Left lung (tissue), 4 donors: ENCODE measurements at regions not wholly inside any gene's neighbourhood (a gene's known extent, or its start where the extent isn't known, plus 50 kb on each side); places are given as distances from the start of the nearest gene placed in this dataset.

ENCODE experiments used
- ATAC-seq: fragments of 200-7000 bp; cut with Tn5 transposase; one replicate; pipeline ENCODE4 v1.9.1; 2020; ENCODE audit warnings: moderate library complexity
- DNase-seq, 4 donors: peaks; one replicate each; pipeline ENCODE4 v3.0.0-alpha.2; 2013 to 2020
- H3K27ac ChIP-seq, 2 donors: fragments of 200-600 bp; sonication (generic) in 1 of 2; one replicate each; pipeline versions ENCODE4 v1.5.0 to v1.8.0; 2020 to 2021
- H3K27me3 ChIP-seq, 2 donors: fragments of 200-600 bp; sonication (generic) in 1 of 2; one replicate each; pipeline versions ENCODE4 v1.5.0 to v1.8.0; 2020 to 2021
- H3K36me3 ChIP-seq, 2 donors: fragments of 200-600 bp; sonication (generic) in 1 of 2; one replicate each; pipeline versions ENCODE4 v1.5.0 to v1.8.0; 2020 to 2021
- H3K4me1 ChIP-seq, 2 donors: fragments of 200-600 bp; one replicate each; pipeline ENCODE4 v1.8.0; 2021
- H3K4me3 ChIP-seq, 2 donors: fragments of 200-600 bp; sonication (generic) in 1 of 2; one replicate each; pipeline versions ENCODE4 v1.5.0 to v1.8.0; 2020 to 2021; ENCODE audit warnings: mild to moderate bottlenecking in 1 of 2
- H3K9me3 ChIP-seq, 2 donors: fragments of 200-600 bp; sonication (generic) in 1 of 2; one replicate each; pipeline versions ENCODE4 v1.5.0 to v1.8.0; 2020 to 2021
- CTCF ChIP-seq, 2 donors: fragments of 200-600 bp; sonication (generic) in 1 of 2; IDR thresholded peaks; one replicate each; pipeline versions ENCODE4 v1.5.0 to v1.8.0; 2021; ENCODE audit warnings: antibody characterized with exemption in 2 of 2
- intact Hi-C, 2 donors: fragments of 100-400 bp; cut with DNase I; formaldehyde crosslinking; loops; one replicate each; pipeline versions ENCODE4 v1.11.2 to v1.14.2; 2022
- donor health status: DM: no; HTN: yes; CAD: no.
- donor health status: DM: no; HTN: no; CAD: no.

- no peaks in the 10 kb centered on the region for H3K4me1 ChIP-seq
- intact Hi-C loops: no loop called here
- no peak overlapping the region for H3K4me3 ChIP-seq
- peaks cover 17 to 61% of the 10 kb centered on the region in 2 donors for H3K27me3 ChIP-seq
- no peak overlapping the region for H3K27ac ChIP-seq
- TF ChIP-seq CTCF (IDR thresholded peaks at IDR 0.05): no peak
- no peaks in the 10 kb centered on the region for H3K9me3 ChIP-seq
- DNase-seq (no peak), ATAC-seq (no peak)
- H3K36me3 ChIP-seq: no peaks in the 10 kb centered on the region
Measured at GRCh38 chr21:32954353-32954752, 71.4 kb upstream of the OLIG2 start.

GRCh38 chr21:32955311-32956060 lies 70.2 kb upstream of the OLIG2 start:
- intact Hi-C loops: no loop called here
- Histone ChIP-seq H3K4me1 (no peaks in the 10 kb centered on the region), H3K27me3 (peaks cover 17 to 72% of the 10 kb centered on the region in 2 donors)

GRCh38 chr21:32956061-32956656 lies 69.6 kb upstream of the OLIG2 start:
- Histone ChIP-seq H3K27me3 (peaks cover 17 to 76% of the 10 kb centered on the region in 2 donors), H3K36me3 (no peaks in the 10 kb centered on the region), H3K4me3 (no peak overlapping the region), H3K27ac (no peak overlapping the region), H3K4me1 (no peaks in the 10 kb centered on the region), H3K9me3 (no peaks in the 10 kb centered on the region)
- DNase-seq: no peak
- no peak for ATAC-seq
- intact Hi-C loops: no loop called here
- no peak for TF ChIP-seq CTCF (IDR thresholded peaks at IDR 0.05)

More at GRCh38 chr21:32955311-32956060, 70.2 kb upstream of the OLIG2 start:
- H3K36me3 ChIP-seq: no peaks in the 10 kb centered on the region
- DNase-seq (no peak), ATAC-seq (no peak)
- no peak overlapping the region for H3K4me3 ChIP-seq
- no peaks in the 10 kb centered on the region for H3K9me3 ChIP-seq
- H3K27ac ChIP-seq: no peak overlapping the region
- no peak for TF ChIP-seq CTCF (IDR thresholded peaks at IDR 0.05)

GRCh38 chr21:32957545-32957944 lies 68.2 kb upstream of the OLIG2 start:
- peaks cover 21 to 86% of the 10 kb centered on the region in 2 donors for H3K27me3 ChIP-seq
- no peak overlapping the region for H3K27ac ChIP-seq
- no peaks in the 10 kb centered on the region for H3K36me3 ChIP-seq
- intact Hi-C loops: no loop called here
- ATAC-seq (no peak), DNase-seq (no peak)
- no peak overlapping the region for H3K4me3 ChIP-seq
- TF ChIP-seq CTCF (IDR thresholded peaks at IDR 0.05): no peak
- H3K4me1 ChIP-seq: no peaks in the 10 kb centered on the region
- no peaks in the 10 kb centered on the region for H3K9me3 ChIP-seq

- Histone ChIP-seq H3K4me3 (no peak overlapping the region), H3K36me3 (no peaks in the 10 kb centered on the region), H3K9me3 (no peaks in the 10 kb centered on the region), H3K4me1 (no peaks in the 10 kb centered on the region), H3K27ac (no peak overlapping the region), H3K27me3 (peaks cover 16 to 89% of the 10 kb centered on the region in 2 donors)
- ATAC-seq (no peak), DNase-seq (no peak)
- intact Hi-C loops: no loop called here
- TF ChIP-seq CTCF (IDR thresholded peaks at IDR 0.05): no peak
Measured at GRCh38 chr21:32958288-32959002, 67.3 kb upstream of the OLIG2 start.
